ENCODE measurements at regions not wholly inside any gene's neighbourhood (a gene's known extent, or its start where the extent isn't known, plus 50 kb on each side); places are given as distances from the start of the nearest gene placed in this dataset.
"Not testable (repeated sequence)": the region's sequence is repeated elsewhere in the genome, so short reads cannot be mapped to it uniquely, and the experiment has no call there.

DNA sequence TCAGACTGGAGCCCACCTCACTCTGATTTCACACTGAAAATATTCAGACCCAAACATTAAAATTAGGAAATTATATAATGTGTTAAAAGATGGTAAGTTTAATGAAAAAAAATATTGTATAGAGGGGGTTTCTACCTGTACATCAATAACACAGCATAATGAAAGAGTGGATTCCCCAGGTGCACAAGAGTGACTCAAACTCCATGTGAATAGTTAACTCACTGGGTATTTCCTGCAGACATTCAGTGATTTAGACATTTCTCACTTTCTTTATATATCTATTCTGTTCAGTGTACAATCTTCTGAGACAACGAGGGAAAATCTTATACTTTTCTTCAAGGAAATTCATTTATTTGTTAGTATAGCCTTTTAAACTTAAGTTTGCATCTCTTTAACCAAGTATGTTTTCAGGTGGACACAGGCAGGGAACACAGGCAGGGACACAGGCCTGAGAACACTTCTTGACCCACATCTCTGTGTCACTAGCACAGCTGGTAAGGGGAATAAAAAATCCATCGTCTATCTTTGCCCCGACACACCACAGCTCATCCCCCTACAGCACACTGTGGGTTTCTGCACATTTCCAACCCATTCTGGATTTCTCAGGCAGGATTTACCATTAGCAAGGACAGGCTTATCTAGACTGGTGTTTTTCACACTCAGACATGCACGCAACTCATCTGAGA, 525.5 kb upstream of the BOD1L1 start:
- Histone ChIP-seq H3K27me3 (ENCODE audit: control insufficient read depth in 5 of 5, insufficient read depth in 4 of 5, low read length in 5 of 5) (no peaks in the 10 kb centered on the region), H3K4me3 (ENCODE audit: low read depth in 1 of 5, low read length in 5 of 5) (no peak overlapping the region), H3K9me3 (ENCODE audit: control insufficient read depth in 5 of 5, low read length in 5 of 5) (no peaks in the 10 kb centered on the region), H3K9ac (ENCODE audit: low read length in 5 of 5) (no peak overlapping the region), H3K36me3 (ENCODE audit: control insufficient read depth in 5 of 5, insufficient read depth in 5 of 5, low read length in 5 of 5) (no peaks in the 10 kb centered on the region), H3K4me1 (ENCODE audit: control insufficient read depth in 5 of 5, insufficient read depth in 5 of 5, low read length in 5 of 5) (no peaks in the 10 kb centered on the region), H3K27ac (ENCODE audit: low read depth, low read length) (no peak overlapping the region)

GRCh38 chr4:14155803-14156202, 528.3 kb upstream of the BOD1L1 start:
- H3K36me3 ChIP-seq (ENCODE audit: control insufficient read depth in 5 of 5, insufficient read depth in 5 of 5, low read length in 5 of 5), result no peaks in the 10 kb centered on the region
- no peak overlapping the region for H3K27ac ChIP-seq (ENCODE audit: low read depth, low read length)
- no peaks in the 10 kb centered on the region for H3K9me3 ChIP-seq (ENCODE audit: control insufficient read depth in 5 of 5, low read length in 5 of 5)
- H3K9ac ChIP-seq (ENCODE audit: low read length in 5 of 5), result no peak overlapping the region
- H3K4me3 ChIP-seq (ENCODE audit: low read depth in 1 of 5, low read length in 5 of 5), result no peak overlapping the region
- no peaks in the 10 kb centered on the region for H3K27me3 ChIP-seq (ENCODE audit: control insufficient read depth in 5 of 5, insufficient read depth in 4 of 5, low read length in 5 of 5)
- no peaks in the 10 kb centered on the region for H3K4me1 ChIP-seq (ENCODE audit: control insufficient read depth in 5 of 5, insufficient read depth in 5 of 5, low read length in 5 of 5)

DNA sequence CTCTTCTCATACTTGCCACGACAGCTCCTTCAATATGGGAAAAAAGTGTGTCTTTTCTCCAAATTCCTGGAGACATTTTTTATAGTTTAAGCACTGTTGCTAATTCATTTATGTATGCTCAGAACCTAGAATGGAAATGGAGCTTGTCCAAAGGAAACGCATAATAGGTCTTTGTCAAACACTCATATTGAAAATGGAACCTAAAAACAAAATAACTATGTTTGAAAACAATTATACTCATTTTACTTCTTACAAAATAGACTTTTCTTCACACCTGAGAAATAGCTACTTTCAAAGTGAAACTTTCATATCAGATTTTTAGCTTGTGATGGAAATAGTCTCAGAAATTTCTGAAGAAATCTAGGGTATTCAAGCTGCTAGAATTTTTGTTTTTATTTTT, 529.7 kb upstream of the BOD1L1 start:
- no peaks in the 10 kb centered on the region for H3K36me3 ChIP-seq (ENCODE audit: control insufficient read depth in 5 of 5, insufficient read depth in 5 of 5, low read length in 5 of 5)
- H3K4me3 ChIP-seq (ENCODE audit: low read depth in 1 of 5, low read length in 5 of 5), result no peak overlapping the region
- no peak overlapping the region for H3K27ac ChIP-seq (ENCODE audit: low read depth, low read length)
- H3K4me1 ChIP-seq (ENCODE audit: control insufficient read depth in 5 of 5, insufficient read depth in 5 of 5, low read length in 5 of 5), result no peaks in the 10 kb centered on the region
- H3K9ac ChIP-seq (ENCODE audit: low read length in 5 of 5), result no peak overlapping the region
- H3K27me3 ChIP-seq (ENCODE audit: control insufficient read depth in 5 of 5, insufficient read depth in 4 of 5, low read length in 5 of 5), result no peaks in the 10 kb centered on the region
- H3K9me3 ChIP-seq (ENCODE audit: control insufficient read depth in 5 of 5, low read length in 5 of 5), result no peaks in the 10 kb centered on the region

DNA sequence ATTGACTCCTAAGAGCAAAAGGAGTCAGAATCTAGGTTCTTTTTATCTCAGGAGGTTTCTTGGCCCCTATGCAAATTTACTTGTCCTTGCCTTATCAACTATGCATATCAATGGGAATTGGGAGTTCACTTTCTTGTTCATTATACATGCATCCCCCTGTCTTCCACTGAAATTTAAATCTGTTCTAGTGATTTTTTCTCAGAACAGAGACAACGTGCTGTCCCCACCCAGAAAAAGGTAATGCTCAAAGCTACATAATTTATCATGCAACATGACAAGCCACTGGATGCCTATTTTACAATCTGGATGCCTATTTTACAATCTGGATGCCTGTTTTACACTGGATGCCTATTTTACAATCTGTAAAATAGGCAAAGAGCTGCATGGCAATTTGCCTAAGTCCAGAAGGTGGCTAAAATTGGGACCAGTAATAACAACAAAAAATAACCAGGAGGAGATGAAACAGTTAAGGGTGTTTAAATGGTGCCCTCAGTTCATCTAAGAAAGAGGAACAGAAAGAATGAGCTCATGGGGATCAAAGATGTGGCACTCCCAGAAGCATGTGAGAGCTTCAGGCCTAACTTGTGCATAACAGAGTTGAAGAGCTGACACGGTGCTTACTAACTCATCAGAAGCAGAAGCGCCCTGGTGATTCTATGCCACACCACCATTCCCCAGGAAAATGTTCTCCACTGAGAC, 537.8 kb upstream of the BOD1L1 start:
- Histone ChIP-seq H3K4me3 (ENCODE audit: low read depth in 1 of 5, low read length in 5 of 5) (no peak overlapping the region), H3K27me3 (ENCODE audit: control insufficient read depth in 5 of 5, insufficient read depth in 4 of 5, low read length in 5 of 5) (no peaks in the 10 kb centered on the region), H3K9me3 (ENCODE audit: control insufficient read depth in 5 of 5, low read length in 5 of 5) (no peaks in the 10 kb centered on the region), H3K36me3 (ENCODE audit: control insufficient read depth in 5 of 5, insufficient read depth in 5 of 5, low read length in 5 of 5) (no peaks in the 10 kb centered on the region), H3K4me1 (ENCODE audit: control insufficient read depth in 5 of 5, insufficient read depth in 5 of 5, low read length in 5 of 5) (peaks cover 0 to 4% (median 2%) of the 10 kb centered on the region in 5 donors), H3K27ac (ENCODE audit: low read depth, low read length) (no peak overlapping the region), H3K9ac (ENCODE audit: low read length in 5 of 5) (no peak overlapping the region)

DNA sequence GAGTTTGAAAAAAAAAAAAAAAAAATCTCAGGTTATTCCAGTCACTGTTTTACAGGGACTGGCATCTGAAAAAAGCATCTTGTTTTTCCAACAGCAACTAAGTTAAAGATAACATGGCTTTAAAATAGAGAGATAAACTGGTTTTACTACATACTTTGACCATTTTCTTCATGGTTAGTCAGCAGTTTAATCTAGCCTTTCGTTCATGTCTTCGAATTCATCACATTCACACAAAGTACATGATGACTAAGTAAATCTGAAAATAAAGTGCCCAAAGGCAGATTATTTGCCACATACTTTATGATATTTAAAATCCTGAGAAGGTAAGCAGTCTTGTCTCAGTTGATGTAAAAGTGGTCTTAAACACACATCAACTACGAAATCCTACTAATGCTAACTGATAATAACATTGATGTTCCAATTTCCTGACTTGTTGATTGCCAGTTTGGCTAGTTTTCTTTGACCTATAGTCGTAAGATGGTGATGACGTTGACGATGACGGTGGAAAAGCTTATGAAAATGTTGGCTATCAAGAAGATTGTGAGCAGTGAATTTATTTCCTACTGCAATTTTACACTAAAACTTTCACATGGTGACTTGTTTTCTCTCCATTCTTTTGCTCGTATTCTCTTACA, 540.5 kb upstream of the BOD1L1 start:
- H3K9ac ChIP-seq (ENCODE audit: low read length in 5 of 5), result no peak overlapping the region
- no peaks in the 10 kb centered on the region for H3K36me3 ChIP-seq (ENCODE audit: control insufficient read depth in 5 of 5, insufficient read depth in 5 of 5, low read length in 5 of 5)
- H3K9me3 ChIP-seq (ENCODE audit: control insufficient read depth in 5 of 5, low read length in 5 of 5), result no peaks in the 10 kb centered on the region
- no peak overlapping the region for H3K27ac ChIP-seq (ENCODE audit: low read depth, low read length)
- H3K27me3 ChIP-seq (ENCODE audit: control insufficient read depth in 5 of 5, insufficient read depth in 4 of 5, low read length in 5 of 5), result no peaks in the 10 kb centered on the region
- H3K4me3 ChIP-seq (ENCODE audit: low read depth in 1 of 5, low read length in 5 of 5), result no peak overlapping the region
- peaks cover 0 to 4% (median 2%) of the 10 kb centered on the region in 5 donors for H3K4me1 ChIP-seq (ENCODE audit: control insufficient read depth in 5 of 5, insufficient read depth in 5 of 5, low read length in 5 of 5)

GRCh38 chr4:14168919-14169318, 541.4 kb upstream of the BOD1L1 start:
- Histone ChIP-seq H3K36me3 (ENCODE audit: control insufficient read depth in 5 of 5, insufficient read depth in 5 of 5, low read length in 5 of 5) (no peaks in the 10 kb centered on the region), H3K9ac (ENCODE audit: low read length in 5 of 5) (no peak overlapping the region), H3K9me3 (ENCODE audit: control insufficient read depth in 5 of 5, low read length in 5 of 5) (no peaks in the 10 kb centered on the region), H3K4me1 (ENCODE audit: control insufficient read depth in 5 of 5, insufficient read depth in 5 of 5, low read length in 5 of 5) (peaks cover 0 to 4% (median 2%) of the 10 kb centered on the region in 5 donors), H3K27me3 (ENCODE audit: control insufficient read depth in 5 of 5, insufficient read depth in 4 of 5, low read length in 5 of 5) (no peaks in the 10 kb centered on the region), H3K4me3 (ENCODE audit: low read depth in 1 of 5, low read length in 5 of 5) (no peak overlapping the region), H3K27ac (ENCODE audit: low read depth, low read length) (no peak overlapping the region)

- Histone ChIP-seq H3K4me3 (ENCODE audit: low read depth in 1 of 5, low read length in 5 of 5) (no peak overlapping the region), H3K36me3 (ENCODE audit: control insufficient read depth in 5 of 5, insufficient read depth in 5 of 5, low read length in 5 of 5) (no peaks in the 10 kb centered on the region), H3K9ac (ENCODE audit: low read length in 5 of 5) (no peak overlapping the region), H3K27ac (ENCODE audit: low read depth, low read length) (no peak overlapping the region), H3K27me3 (ENCODE audit: control insufficient read depth in 5 of 5, insufficient read depth in 4 of 5, low read length in 5 of 5) (no peaks in the 10 kb centered on the region), H3K9me3 (ENCODE audit: control insufficient read depth in 5 of 5, low read length in 5 of 5) (no peaks in the 10 kb centered on the region), H3K4me1 (ENCODE audit: control insufficient read depth in 5 of 5, insufficient read depth in 5 of 5, low read length in 5 of 5) (peaks cover 0 to 4% (median 2%) of the 10 kb centered on the region in 5 donors)
Observed at GRCh38 chr4:14169460-14169859, 541.9 kb upstream of the BOD1L1 start.

DNA sequence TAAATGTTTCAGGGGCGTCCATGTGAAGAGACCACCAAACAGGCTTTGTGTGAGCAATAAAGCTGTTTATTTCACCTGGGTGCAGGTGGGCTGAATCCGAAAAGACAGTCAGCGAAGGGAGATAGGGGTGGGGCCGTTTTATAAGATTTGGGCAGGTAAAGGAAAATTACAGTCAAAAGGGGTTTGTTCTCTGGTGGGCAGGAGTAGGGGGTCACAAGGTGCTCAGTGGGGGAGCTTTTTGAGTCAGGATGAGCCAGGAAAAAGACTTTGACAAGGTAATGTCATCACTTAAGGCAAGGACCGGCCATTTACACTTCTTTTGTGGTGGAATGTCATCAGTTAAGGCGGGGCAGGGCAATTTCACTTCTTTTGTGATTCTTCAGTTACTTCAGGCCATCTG, 542.4 kb upstream of the BOD1L1 start:
- H3K9ac ChIP-seq (ENCODE audit: low read length in 5 of 5); H3K4me3 ChIP-seq (ENCODE audit: low read depth in 1 of 5, low read length in 5 of 5); H3K27ac ChIP-seq (ENCODE audit: low read depth, low read length); H3K4me1 ChIP-seq (ENCODE audit: control insufficient read depth in 5 of 5, insufficient read depth in 5 of 5, low read length in 5 of 5); H3K9me3 ChIP-seq (ENCODE audit: control insufficient read depth in 5 of 5, low read length in 5 of 5); H3K36me3 ChIP-seq (ENCODE audit: control insufficient read depth in 5 of 5, insufficient read depth in 5 of 5, low read length in 5 of 5); H3K27me3 ChIP-seq (ENCODE audit: control insufficient read depth in 5 of 5, insufficient read depth in 4 of 5, low read length in 5 of 5): not testable (repeated sequence)

DNA sequence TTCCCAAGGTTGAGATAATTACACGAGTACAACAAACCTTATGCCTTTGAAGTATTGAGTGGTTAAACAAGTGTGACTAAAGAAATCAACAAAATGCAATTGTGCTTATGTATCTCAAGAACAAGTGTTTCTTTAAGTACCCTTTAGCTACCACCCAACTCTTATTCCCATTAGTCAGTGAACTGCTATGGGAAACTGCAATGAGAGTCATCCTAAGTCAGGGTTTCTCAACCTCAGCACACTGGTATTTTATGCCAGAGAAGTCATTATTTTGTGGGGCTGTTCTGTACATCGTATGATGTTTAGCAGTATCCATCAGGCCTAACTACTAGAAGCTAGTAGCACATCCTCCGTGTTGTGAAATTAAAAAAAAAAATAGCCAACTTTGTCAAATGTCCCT, 549.1 kb upstream of the BOD1L1 start:
- Histone ChIP-seq H3K36me3 (ENCODE audit: control insufficient read depth in 5 of 5, insufficient read depth in 5 of 5, low read length in 5 of 5) (no peaks in the 10 kb centered on the region), H3K27me3 (ENCODE audit: control insufficient read depth in 5 of 5, insufficient read depth in 4 of 5, low read length in 5 of 5) (no peaks in the 10 kb centered on the region), H3K9me3 (ENCODE audit: control insufficient read depth in 5 of 5, low read length in 5 of 5) (no peaks in the 10 kb centered on the region), H3K9ac (ENCODE audit: low read length in 5 of 5) (no peak overlapping the region), H3K4me1 (ENCODE audit: control insufficient read depth in 5 of 5, insufficient read depth in 5 of 5, low read length in 5 of 5) (peaks cover 0 to 10% (median 0%) of the 10 kb centered on the region in 5 donors), H3K4me3 (ENCODE audit: low read depth in 1 of 5, low read length in 5 of 5) (no peak overlapping the region), H3K27ac (ENCODE audit: low read depth, low read length) (no peak overlapping the region)

DNA sequence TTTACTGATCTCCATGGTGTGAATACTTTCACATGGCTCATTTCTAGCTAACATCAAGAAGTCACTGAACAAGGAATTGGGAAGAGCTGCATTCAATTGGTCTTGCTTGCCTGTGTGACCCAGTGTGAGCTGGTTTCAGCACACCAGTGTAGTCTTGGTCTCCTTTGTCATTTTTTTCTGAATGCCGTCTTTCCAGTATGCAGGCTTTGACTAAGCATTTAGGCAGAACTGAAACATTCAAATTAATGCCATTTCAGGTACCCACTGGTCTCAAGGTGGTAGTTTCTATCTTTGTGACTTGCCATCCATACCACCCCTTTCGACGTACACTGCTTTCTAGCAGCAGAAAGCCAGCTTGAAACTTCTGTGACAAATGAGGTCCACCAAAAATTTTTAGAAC, 550.5 kb upstream of the BOD1L1 start:
- Histone ChIP-seq H3K36me3 (ENCODE audit: control insufficient read depth in 5 of 5, insufficient read depth in 5 of 5, low read length in 5 of 5) (no peaks in the 10 kb centered on the region), H3K4me3 (ENCODE audit: low read depth in 1 of 5, low read length in 5 of 5) (no peak overlapping the region), H3K9ac (ENCODE audit: low read length in 5 of 5) (no peak overlapping the region), H3K27me3 (ENCODE audit: control insufficient read depth in 5 of 5, insufficient read depth in 4 of 5, low read length in 5 of 5) (no peaks in the 10 kb centered on the region), H3K9me3 (ENCODE audit: control insufficient read depth in 5 of 5, low read length in 5 of 5) (no peaks in the 10 kb centered on the region), H3K4me1 (ENCODE audit: control insufficient read depth in 5 of 5, insufficient read depth in 5 of 5, low read length in 5 of 5) (peaks cover 0 to 10% (median 0%) of the 10 kb centered on the region in 5 donors), H3K27ac (ENCODE audit: low read depth, low read length) (no peak overlapping the region)

Measured in subcutaneous abdominal adipose tissue (tissue), 5 donors.